Upper lobe of left lung (tissue), 6 donors: ENCODE measurements at regions not wholly inside any gene's neighbourhood (a gene's known extent, or its start where the extent isn't known, plus 50 kb on each side); places are given as distances from the start of the nearest gene placed in this dataset.

ENCODE experiments used
- ATAC-seq, 2 donors: fragments of 200-7000 bp; cut with Tn5 transposase; one replicate each; pipeline ENCODE4 v1.9.1; 2022; ENCODE audit warnings: mild to moderate bottlenecking in 2 of 2, moderate library complexity in 2 of 2; ENCODE audit not compliant: low FRiP score in 2 of 2
- DNase-seq, 2 donors: peaks; one replicate each; pipeline ENCODE4 v3.0.0-alpha.2; 2019 to 2020
- H3K27ac ChIP-seq, 4 donors: fragments of 200-600 bp; sonication (generic); one replicate each; pipeline ENCODE4 v1.5.1; 2016 to 2019
- H3K27me3 ChIP-seq, 4 donors: fragments of 200-600 bp; sonication (generic); one replicate each; pipeline ENCODE4 v1.5.1; 2017 to 2019
- H3K36me3 ChIP-seq, 4 donors: fragments of 200-600 bp; sonication (generic); one replicate each; pipeline ENCODE4 v1.5.1; 2016 to 2019
- H3K4me1 ChIP-seq, 4 donors: fragments of 200-600 bp; sonication (generic); one replicate each; pipeline ENCODE4 v1.5.1; 2018 to 2019
- H3K4me3 ChIP-seq, 4 donors: fragments of 200-600 bp; sonication (generic); one replicate each; pipeline ENCODE4 v1.5.1; 2017 to 2019; ENCODE audit warnings: mild to moderate bottlenecking in 2 of 4, moderate library complexity in 1 of 4
- H3K9me3 ChIP-seq, 4 donors: fragments of 200-600 bp; sonication (generic); one replicate each; pipeline ENCODE4 v1.5.1; 2018 to 2019
- CTCF ChIP-seq, 6 experiments: fragments of 450-650 bp in 4 of 6; fragments of 200-600 bp in 2 of 6; sonication (generic) in 2 of 6; IDR thresholded peaks; one replicate each; pipeline ENCODE4 v1.5.1; 2016 to 2019; ENCODE audit warnings: antibody characterized with exemption in 6 of 6
- EP300 ChIP-seq, 4 donors: sonication (generic); formaldehyde crosslinking; IDR thresholded peaks; one replicate each; pipeline ENCODE4 v1.5.1; 2017; ENCODE audit warnings: antibody characterized with exemption in 4 of 4, control low read depth in 2 of 4
- POLR2A ChIP-seq, 4 donors: fragments of 450-650 bp; IDR thresholded peaks; one replicate each; pipeline ENCODE4 v1.5.1; 2016 to 2017; ENCODE audit warnings: antibody characterized with exemption in 4 of 4, mild to moderate bottlenecking in 2 of 4
- POLR2AphosphoS5 ChIP-seq, 2 donors: sonication (generic); formaldehyde crosslinking; IDR thresholded peaks; one replicate each; pipeline ENCODE4 v1.5.1; 2017; ENCODE audit warnings: antibody characterized with exemption in 2 of 2
- WGBS, 2 donors: methylation state at CpG; one replicate each; pipeline ENCODE4 v1.1.5; 2017 to 2018; 5-methylcytosine and 5-hydroxymethylcytosine counted together
- donor health status: DM: no; HTN: no; CAD: no; lungs with moderate emphysema.
- donor health status: DM: no; HTN: yes; CAD: no; lungs with severe emphysema.

- no peak overlapping the region for H3K27ac ChIP-seq
- H3K36me3 ChIP-seq, result no peaks in the 10 kb centered on the region
- TF ChIP-seq EP300 (IDR thresholded peaks at IDR 0.05), result no peak
- no peak for TF ChIP-seq POLR2AphosphoS5 (IDR thresholded peaks at IDR 0.05)
- no peak for TF ChIP-seq POLR2A (IDR thresholded peaks at IDR 0.05)
- no peak for TF ChIP-seq CTCF (IDR thresholded peaks at IDR 0.05)
- DNase-seq, result no peak
- H3K4me3 ChIP-seq, result no peak overlapping the region
- no peaks in the 10 kb centered on the region for H3K27me3 ChIP-seq
- no peaks in the 10 kb centered on the region for H3K4me1 ChIP-seq
- ATAC-seq, result no peak
- no peaks in the 10 kb centered on the region for H3K9me3 ChIP-seq
- 56 to 67% methylated on average over 2 of the region's 2 CpGs for WGBS, 2 donors
Measured at GRCh38 chr16:65500007-65500406, 378.1 kb upstream of the CDH11 start.

- no peak for ATAC-seq
- WGBS, 2 donors, result 67 to 93% methylated on average over 1 of the region's 1 CpG
- Histone ChIP-seq H3K9me3 (no peaks in the 10 kb centered on the region), H3K4me1 (no peaks in the 10 kb centered on the region), H3K36me3 (no peaks in the 10 kb centered on the region), H3K27ac (no peak overlapping the region), H3K4me3 (no peak overlapping the region), H3K27me3 (no peaks in the 10 kb centered on the region)
- TF ChIP-seq EP300 (IDR thresholded peaks at IDR 0.05) (no peak), CTCF (IDR thresholded peaks at IDR 0.05) (no peak), POLR2AphosphoS5 (IDR thresholded peaks at IDR 0.05) (no peak), POLR2A (IDR thresholded peaks at IDR 0.05) (no peak)
- no peak for DNase-seq
Measured at GRCh38 chr16:65499566-65499965, 377.7 kb upstream of the CDH11 start.

DNA sequence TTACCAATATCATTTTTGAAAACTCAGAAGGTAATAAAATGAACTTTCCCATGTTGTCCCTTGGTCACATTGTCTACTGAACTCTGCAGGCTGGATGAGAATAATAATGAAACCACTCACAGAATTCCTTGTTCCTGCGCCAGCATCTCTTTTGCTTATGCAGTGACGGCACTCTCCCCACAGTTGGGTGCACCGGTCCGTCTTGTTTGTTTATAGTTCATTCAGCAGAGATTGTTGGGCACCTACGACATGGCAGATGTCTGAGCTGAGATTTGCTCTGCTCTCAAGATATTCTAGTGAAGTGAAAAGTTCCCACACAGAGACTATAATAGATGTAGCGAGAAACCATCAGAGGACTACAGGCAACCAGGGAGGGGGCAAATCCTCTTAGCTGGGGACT, 375.7 kb upstream of the CDH11 start:
- TF ChIP-seq POLR2AphosphoS5 (IDR thresholded peaks at IDR 0.05) (no peak), CTCF (IDR thresholded peaks at IDR 0.05) (no peak), POLR2A (IDR thresholded peaks at IDR 0.05) (no peak), EP300 (IDR thresholded peaks at IDR 0.05) (no peak)
- Histone ChIP-seq H3K9me3 (no peaks in the 10 kb centered on the region), H3K27ac (no peak overlapping the region), H3K4me1 (no peaks in the 10 kb centered on the region), H3K36me3 (no peaks in the 10 kb centered on the region), H3K4me3 (no peak overlapping the region), H3K27me3 (no peaks in the 10 kb centered on the region)
- WGBS, 2 donors, result 51 to 54% methylated on average over 6 of the region's 6 CpGs
- DNase-seq (no peak), ATAC-seq (no peak)

DNA sequence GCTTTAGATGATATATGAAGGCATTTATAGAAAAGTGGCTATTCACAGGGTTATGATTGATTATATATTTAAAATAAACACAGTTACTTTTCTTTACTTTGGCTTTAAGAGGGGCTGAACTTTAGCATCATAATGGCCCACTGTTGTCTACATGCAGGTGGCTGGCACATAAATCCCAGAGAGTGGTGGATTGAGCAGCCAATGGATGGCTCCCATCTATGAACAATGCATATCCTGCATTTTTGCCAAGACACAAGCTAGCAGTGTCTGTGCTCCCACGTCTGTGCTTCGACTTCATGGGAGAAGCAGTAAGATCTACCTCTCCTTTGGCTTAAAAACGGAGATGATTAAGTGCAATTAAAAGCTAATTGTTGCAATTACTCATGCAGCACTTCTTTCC, 373.2 kb upstream of the CDH11 start:
- Histone ChIP-seq H3K27me3 (no peaks in the 10 kb centered on the region), H3K4me3 (no peak overlapping the region), H3K9me3 (no peaks in the 10 kb centered on the region), H3K36me3 (no peaks in the 10 kb centered on the region), H3K4me1 (no peaks in the 10 kb centered on the region), H3K27ac (no peak overlapping the region)
- WGBS, 2 donors, result 83 to 84% methylated on average over 3 of the region's 3 CpGs
- TF ChIP-seq EP300 (IDR thresholded peaks at IDR 0.05), result no peak
- TF ChIP-seq POLR2AphosphoS5 (IDR thresholded peaks at IDR 0.05), result no peak
- no peak for TF ChIP-seq POLR2A (IDR thresholded peaks at IDR 0.05)
- TF ChIP-seq CTCF (IDR thresholded peaks at IDR 0.05), result no peak
- DNase-seq, result no peak
- ATAC-seq, result no peak

DNA sequence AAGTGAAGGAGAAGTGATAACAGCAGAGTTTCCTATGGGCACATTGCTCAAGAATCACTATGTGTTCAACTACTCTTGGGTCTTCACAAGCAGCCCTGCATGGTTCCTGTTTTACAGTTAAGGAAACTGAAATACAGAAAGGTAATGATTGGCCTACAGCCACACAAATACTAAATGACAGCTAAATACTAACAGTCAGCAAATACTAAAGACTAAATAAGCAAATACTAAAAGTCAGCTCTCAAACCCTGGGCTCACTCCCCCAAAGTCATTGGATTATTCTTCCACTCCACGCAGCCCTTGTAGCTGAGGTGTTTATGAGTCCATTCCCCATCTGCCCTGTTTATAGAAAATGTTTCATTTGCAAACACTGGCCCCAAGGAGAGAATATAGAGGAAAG, 372.7 kb upstream of the CDH11 start:
- no peak overlapping the region for H3K27ac ChIP-seq
- no peak for DNase-seq
- TF ChIP-seq POLR2A (IDR thresholded peaks at IDR 0.05), result no peak
- no peak for TF ChIP-seq EP300 (IDR thresholded peaks at IDR 0.05)
- no peak for TF ChIP-seq POLR2AphosphoS5 (IDR thresholded peaks at IDR 0.05)
- TF ChIP-seq CTCF (IDR thresholded peaks at IDR 0.05), result no peak
- no peak for ATAC-seq
- H3K9me3 ChIP-seq, result no peaks in the 10 kb centered on the region
- 69 to 76% methylated on average over 1 of the region's 1 CpG for WGBS, 2 donors
- H3K4me3 ChIP-seq, result no peak overlapping the region
- H3K27me3 ChIP-seq, result no peaks in the 10 kb centered on the region
- no peaks in the 10 kb centered on the region for H3K4me1 ChIP-seq
- H3K36me3 ChIP-seq, result no peaks in the 10 kb centered on the region
